ENCODE measurements at regions not wholly inside any gene's neighbourhood (a gene's known extent, or its start where the extent isn't known, plus 50 kb on each side); places are given as distances from the start of the nearest gene placed in this dataset.

DNA sequence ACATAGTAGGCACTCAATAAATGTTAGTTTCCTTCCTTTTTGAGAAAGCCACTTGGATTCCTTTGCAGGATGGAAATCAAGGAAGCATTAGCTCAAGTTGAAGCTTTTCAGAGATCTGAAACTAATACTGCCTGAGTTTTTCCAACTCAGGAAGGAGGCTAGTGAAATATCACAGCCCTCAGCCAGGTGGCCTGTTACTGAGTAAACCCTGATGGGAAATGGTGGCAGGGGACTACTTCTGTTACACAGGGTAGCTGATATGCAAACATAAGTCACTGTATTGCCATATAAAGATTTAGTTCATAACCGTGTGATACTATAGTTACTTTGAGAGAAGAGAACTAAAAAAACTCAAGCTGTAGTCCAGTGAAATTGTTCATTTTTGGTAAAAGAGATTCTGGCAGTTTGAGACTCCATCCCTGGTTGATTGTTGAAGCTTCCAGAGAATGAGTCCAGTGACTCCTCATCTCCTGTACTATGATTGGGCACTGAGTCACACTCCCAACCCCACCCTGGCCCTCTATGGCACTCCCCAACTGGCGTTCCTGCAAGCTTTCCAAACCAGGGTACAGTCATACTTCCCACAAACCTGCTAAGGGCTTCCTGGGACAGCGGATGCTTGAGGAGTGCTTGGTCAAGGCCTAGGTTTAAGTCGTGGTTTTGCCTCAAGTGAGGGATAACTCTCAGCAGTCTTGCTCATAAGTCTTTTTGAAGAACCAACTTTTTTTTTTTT is 81.8 kb downstream of the MID1IP1 start:
- ChIA-PET CTCF (no interaction called here), POLR2A (no interaction called here)
- no peak overlapping the region for H3K4me3 ChIP-seq (ENCODE audit: low read depth, low read length)
- DNase-seq (ENCODE audit: low read depth, low spot score): no peak
- TF ChIP-seq, protein P1, sequence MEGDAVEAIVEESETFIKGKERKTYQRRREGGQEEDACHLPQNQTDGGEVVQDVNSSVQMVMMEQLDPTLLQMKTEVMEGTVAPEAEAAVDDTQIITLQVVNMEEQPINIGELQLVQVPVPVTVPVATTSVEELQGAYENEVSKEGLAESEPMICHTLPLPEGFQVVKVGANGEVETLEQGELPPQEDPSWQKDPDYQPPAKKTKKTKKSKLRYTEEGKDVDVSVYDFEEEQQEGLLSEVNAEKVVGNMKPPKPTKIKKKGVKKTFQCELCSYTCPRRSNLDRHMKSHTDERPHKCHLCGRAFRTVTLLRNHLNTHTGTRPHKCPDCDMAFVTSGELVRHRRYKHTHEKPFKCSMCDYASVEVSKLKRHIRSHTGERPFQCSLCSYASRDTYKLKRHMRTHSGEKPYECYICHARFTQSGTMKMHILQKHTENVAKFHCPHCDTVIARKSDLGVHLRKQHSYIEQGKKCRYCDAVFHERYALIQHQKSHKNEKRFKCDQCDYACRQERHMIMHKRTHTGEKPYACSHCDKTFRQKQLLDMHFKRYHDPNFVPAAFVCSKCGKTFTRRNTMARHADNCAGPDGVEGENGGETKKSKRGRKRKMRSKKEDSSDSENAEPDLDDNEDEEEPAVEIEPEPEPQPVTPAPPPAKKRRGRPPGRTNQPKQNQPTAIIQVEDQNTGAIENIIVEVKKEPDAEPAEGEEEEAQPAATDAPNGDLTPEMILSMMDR (IDR thresholded peaks at IDR 0.05; ENCODE audit: insufficient read depth, low read length, missing control alignments): no peak

DNA sequence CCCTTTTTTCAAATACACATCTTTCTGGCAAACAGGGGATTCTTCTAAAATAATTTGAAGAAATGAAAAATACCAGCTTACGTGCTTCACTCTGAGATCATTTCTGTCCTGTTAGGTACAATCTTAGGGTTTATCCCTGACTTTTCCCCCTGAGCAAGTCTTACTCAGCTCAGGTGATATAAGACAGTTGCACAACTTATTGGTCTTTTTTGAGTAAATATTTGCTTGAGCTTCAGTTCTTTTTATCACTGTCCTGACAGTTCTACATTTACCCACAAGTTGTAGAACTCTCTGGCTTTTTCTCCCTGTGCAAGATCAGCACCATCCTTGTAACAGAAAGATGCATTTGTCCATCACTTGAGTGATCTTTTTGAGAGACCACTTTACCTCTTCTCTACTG is 84.9 kb downstream of the MID1IP1 start:
- ChIA-PET POLR2A (no interaction called here), CTCF (no interaction called here)
- H3K4me3 ChIP-seq (ENCODE audit: low read depth, low read length): no peak overlapping the region
- no peak for DNase-seq (ENCODE audit: low read depth, low spot score)
- TF ChIP-seq, protein P1 (IDR thresholded peaks at IDR 0.05; ENCODE audit: insufficient read depth, low read length, missing control alignments): no peak

DNA sequence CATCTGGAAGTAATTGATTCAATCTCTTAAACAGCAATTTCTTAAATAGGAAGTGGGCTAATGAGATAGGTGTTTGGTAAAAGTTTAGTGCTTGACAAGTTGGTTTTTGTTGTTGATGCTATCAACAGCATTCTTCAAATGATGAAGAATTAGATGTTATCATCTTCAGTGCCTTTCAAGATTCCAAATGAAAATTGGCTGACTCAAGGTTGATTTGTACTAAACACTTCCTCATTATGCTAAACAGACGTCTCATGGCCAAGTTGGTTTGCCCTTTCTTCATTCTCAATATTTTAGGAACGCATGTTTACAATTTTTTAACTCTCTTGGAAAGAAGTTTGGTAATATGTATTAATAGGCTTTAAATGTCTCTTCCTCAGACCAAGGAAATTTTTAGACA is 86.0 kb downstream of the MID1IP1 start:
- CTCF ChIA-PET: no interaction called here
- POLR2A ChIA-PET: no interaction called here
- no peak for DNase-seq (ENCODE audit: low read depth, low spot score)
- no peak overlapping the region for H3K4me3 ChIP-seq (ENCODE audit: low read depth, low read length)
- TF ChIP-seq, protein P1 (IDR thresholded peaks at IDR 0.05; ENCODE audit: insufficient read depth, low read length, missing control alignments): no peak

DNA sequence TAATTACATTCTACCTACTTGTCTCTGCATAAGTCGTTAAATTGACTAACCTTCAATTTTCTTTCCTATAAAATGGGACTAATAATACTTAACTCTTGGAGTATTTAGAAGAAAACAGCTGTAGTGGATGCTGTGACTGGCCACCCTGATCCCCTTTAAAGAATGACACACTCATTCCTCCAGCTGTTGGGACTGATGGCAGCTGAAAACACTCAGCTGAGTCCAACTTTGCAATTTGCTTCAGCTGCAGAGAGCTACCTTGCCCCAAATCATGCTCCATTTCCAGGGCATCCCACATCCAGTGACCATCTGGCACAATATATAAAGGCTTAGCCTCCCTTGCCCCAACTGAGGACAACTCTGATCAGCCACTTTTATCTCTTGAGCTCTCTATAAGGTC is 89.1 kb downstream of the MID1IP1 start:
- ChIA-PET POLR2A (no interaction called here), CTCF (no interaction called here)
- no peak for DNase-seq (ENCODE audit: low read depth, low spot score)
- H3K4me3 ChIP-seq (ENCODE audit: low read depth, low read length): no peak overlapping the region
- TF ChIP-seq, protein P1 (IDR thresholded peaks at IDR 0.05; ENCODE audit: insufficient read depth, low read length, missing control alignments): no peak

DNA sequence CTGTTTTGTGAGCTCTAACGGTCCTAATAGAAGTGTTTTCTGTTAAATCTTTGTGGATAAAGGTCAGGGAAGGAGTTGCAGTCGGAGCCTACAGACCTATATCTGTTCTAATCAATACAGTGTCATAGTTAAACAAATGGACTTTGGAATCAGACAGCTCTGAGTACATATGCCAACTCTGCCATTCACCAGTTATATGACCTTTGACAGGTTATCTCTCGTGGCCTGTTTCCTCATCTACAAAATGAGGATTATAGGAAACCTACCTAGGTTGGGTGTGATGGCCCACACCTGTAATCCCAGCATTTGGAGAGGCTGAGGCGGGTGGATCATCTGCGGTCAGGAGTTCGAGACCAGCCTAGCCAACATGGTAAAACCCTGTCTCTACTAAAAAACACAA is 89.7 kb downstream of the MID1IP1 start:
- H3K4me3 ChIP-seq (ENCODE audit: low read depth, low read length): no peak overlapping the region
- CTCF ChIA-PET: no interaction called here
- no peak for DNase-seq (ENCODE audit: low read depth, low spot score)
- TF ChIP-seq, protein P1 (IDR thresholded peaks at IDR 0.05; ENCODE audit: insufficient read depth, low read length, missing control alignments): no peak
- POLR2A ChIA-PET: no interaction called here

DNA sequence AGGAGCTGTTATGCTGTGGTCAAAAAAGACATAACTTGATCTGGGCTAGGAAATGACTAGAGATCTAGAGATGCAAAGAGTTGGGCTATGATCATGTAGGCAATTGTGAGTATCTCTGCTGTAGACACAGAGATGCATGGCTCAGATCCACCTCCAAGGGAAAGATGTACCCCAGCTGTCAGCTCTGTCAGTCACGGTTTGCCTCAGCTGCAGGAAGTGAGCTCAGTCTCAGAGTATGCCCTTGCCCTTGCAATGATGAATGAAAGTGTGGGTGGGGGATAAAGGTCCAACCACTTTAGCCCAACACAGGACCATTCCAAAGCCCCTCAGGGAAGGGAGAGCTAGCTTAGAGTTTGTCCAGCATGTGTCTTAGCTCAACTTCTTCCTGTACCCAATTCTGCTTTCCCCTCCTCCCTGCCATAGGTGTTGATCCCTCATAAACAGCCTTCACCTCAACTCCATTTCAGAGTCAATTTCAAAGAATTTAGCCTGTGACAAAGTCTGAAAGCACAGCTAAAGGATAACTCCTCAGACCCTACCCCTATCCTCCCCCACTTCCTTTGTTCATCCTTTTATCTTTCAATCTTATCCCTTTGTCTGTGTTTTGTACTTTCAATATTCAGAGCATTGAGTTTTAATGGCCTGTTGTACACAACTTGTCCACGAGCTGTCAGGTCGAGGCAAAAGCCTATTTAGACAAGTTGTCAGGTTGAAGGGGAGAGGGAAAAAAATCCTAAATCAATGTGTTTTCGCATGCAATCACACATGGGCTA is 90.6 kb downstream of the MID1IP1 start:
- ChIA-PET POLR2A (no interaction called here), CTCF (no interaction called here)
- DNase-seq (ENCODE audit: low read depth, low spot score): no peak
- TF ChIP-seq, protein P1 (IDR thresholded peaks at IDR 0.05; ENCODE audit: insufficient read depth, low read length, missing control alignments): no peak
- no peak overlapping the region for H3K4me3 ChIP-seq (ENCODE audit: low read depth, low read length)
